GM13976 (cell line): ENCODE measurements at regions not wholly inside any gene's neighbourhood (a gene's known extent, or its start where the extent isn't known, plus 50 kb on each side); places are given as distances from the start of the nearest gene placed in this dataset.
"Not testable (repeated sequence)": the region's sequence is repeated elsewhere in the genome, so short reads cannot be mapped to it uniquely, and the experiment has no call there.

Experiments
- DNase-seq: peaks from one replicate; pipeline ENCODE4 v3.0.0; 2012; ENCODE audit warnings: low spot score
- CTCF ChIP-seq: IDR thresholded peaks from 2 replicates; pipeline ENCODE4 v1.5.1; 2012; ENCODE audit warnings: borderline replicate concordance, mild to moderate bottlenecking; ENCODE audit not compliant: insufficient read depth; ENCODE audit errors: extremely low read depth, missing control alignments, control extremely low read depth
- in situ Hi-C: fragments of 300-500 bp; cut with MboI; formaldehyde crosslinking; loops from one replicate; pipeline ENCODE4 v1.12.0; 2022; ENCODE audit warnings: low sequenced_read_pairs, mixed read lengths, inconsistent platforms; ENCODE audit not compliant: unreplicated experiment

DNA sequence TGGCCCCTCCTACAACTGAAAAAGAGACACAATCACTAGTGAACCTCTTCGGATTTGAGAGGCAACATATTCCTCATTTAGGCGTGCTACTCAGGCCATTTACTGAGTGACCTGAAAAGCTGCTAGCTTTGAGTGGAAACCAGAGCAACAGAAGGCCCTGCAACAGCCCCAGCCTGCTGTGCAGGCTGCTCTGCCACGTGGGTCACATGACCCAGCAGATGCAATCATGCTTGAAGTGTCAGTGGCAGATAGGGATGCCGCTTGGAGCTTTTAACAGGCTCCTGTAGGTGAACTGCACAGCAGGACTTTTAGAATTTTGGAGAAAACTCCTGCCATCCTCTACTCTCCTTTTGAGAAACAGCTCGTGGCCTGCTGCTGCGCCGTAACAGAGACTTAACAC, 578.6 kb upstream of the RAB6C start:
- no peak for DNase-seq
- TF ChIP-seq CTCF = no peak

GRCh38 chr2:129402076-129402475, 577.4 kb upstream of the RAB6C start:
- no peak for DNase-seq
- in situ Hi-C loops = no loop called here
- no peak for TF ChIP-seq CTCF

More for the DNA sequence above, 578.6 kb upstream of the RAB6C start:
- in situ Hi-C loops = no loop called here

DNA sequence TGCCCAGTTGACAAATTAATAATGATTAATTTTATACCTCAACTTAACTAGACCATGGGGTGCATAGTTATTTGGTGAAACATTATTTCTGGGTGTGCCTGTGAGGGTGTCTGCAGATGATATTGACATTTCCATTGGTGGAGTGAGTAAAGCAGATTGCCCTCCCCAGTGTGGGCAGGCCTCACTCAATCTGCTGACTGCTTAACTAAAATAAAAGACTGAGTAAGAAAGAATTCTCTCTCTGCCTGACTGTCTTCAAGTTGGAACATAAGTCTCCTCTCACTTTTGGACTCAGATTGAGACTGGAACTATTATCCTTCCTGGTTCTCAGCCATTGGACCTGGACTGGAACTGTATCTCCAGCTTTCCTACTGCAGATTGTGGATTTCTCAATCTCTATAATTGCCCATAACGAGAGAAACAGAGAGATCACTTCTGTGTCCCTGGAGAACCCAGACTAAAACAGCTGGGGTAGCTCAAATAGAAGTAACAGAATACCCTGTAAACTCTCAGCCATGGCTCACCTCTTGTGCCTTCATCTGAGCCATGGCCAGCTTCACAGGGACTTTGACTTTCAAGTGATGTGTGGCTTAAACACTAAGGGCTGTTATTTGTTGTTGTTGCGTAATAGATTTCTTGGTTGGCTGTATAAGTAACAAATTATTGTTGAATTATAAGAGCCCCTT, 575.3 kb upstream of the RAB6C start:
- in situ Hi-C loops = no loop called here
- TF ChIP-seq CTCF = no peak
- no peak for DNase-seq

- no peak for TF ChIP-seq CTCF
- in situ Hi-C loops = no loop called here
- DNase-seq = no peak
These were observed 570.9 kb upstream of the RAB6C start for GRCh38 chr2:129408570-129408969.

DNA sequence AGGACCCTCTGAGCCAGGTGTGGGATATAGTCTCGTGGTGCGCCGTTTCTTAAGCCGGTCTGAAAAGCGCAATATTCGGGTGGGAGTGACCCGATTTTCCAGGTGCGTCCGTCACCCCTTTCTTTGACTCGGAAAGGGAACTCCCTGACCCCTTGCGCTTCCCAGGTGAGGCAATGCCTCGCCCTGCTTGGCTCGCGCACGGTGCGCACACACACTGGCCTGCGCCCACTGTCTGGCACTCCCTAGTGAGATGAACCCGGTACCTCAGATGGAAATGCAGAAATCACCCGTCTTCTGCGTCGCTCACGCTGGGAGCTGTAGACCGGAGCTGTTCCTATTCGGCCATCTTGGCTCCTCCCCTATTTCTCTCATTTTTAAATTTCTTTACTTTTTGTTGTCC, 562.4 kb upstream of the RAB6C start:
- in situ Hi-C loops, DNase-seq: not testable (repeated sequence)

GRCh38 chr2:129422028-129422427, 557.4 kb upstream of the RAB6C start:
- DNase-seq = no peak
- in situ Hi-C loops = no loop called here
- TF ChIP-seq CTCF = no peak

- no peak for TF ChIP-seq CTCF
- no peak for DNase-seq
- in situ Hi-C loops = no loop called here
These were observed 551.3 kb upstream of the RAB6C start for GRCh38 chr2:129428086-129428660.
